ENCODE measurements at regions not wholly inside any gene's neighbourhood (a gene's known extent, or its start where the extent isn't known, plus 50 kb on each side); places are given as distances from the start of the nearest gene placed in this dataset.

GRCh38 chr2:16459606-16460005, 206.0 kb downstream of the CYRIA start:
- Histone ChIP-seq H3K4me1 (ENCODE audit: control insufficient read depth in 2 of 2, insufficient read depth in 2 of 2, low read length in 2 of 2) (no peaks in the 10 kb centered on the region), H3K9me3 (ENCODE audit: control insufficient read depth in 2 of 3, low read length in 3 of 3) (no peaks in the 10 kb centered on the region), H3K36me3 (ENCODE audit: control insufficient read depth in 2 of 3, insufficient read depth in 3 of 3, low read length in 3 of 3) (no peaks in the 10 kb centered on the region), H3K27ac (ENCODE audit: low read depth, low read length) (no peak overlapping the region), H3K27me3 (ENCODE audit: control insufficient read depth in 2 of 2, insufficient read depth in 2 of 2, low read length in 2 of 2) (no peaks in the 10 kb centered on the region), H3K4me3 (ENCODE audit: low read length) (no peak overlapping the region)
- DNase-seq, result no peak
- H3K4me3 Mint-ChIP-seq, result no peak overlapping the region
- H3K4me1 Mint-ChIP-seq, result no peaks in the 10 kb centered on the region
- ChIA-PET POLR2A (no interaction called here), CTCF (no interaction called here)
- H3K27ac Mint-ChIP-seq, result no peak overlapping the region
- ATAC-seq, result no peak
- H3K36me3 Mint-ChIP-seq, result no peaks in the 10 kb centered on the region
- peaks cover 0 to 45% (median 23%) of the 10 kb centered on the region in 5 donors for H3K27me3 Mint-ChIP-seq
- peaks cover 0 to 4% (median 0%) of the 10 kb centered on the region in 11 donors for H3K9me3 Mint-ChIP-seq
- intact Hi-C loops (cut with micrococcal nuclease), result no loop called here

- POLR2A ChIA-PET, result no interaction called here
- Histone ChIP-seq H3K9me3 (ENCODE audit: control insufficient read depth in 2 of 3, low read length in 3 of 3) (no peaks in the 10 kb centered on the region), H3K27me3 (ENCODE audit: control insufficient read depth in 2 of 2, insufficient read depth in 2 of 2, low read length in 2 of 2) (no peaks in the 10 kb centered on the region), H3K27ac (ENCODE audit: low read depth, low read length) (no peak overlapping the region), H3K4me1 (ENCODE audit: control insufficient read depth in 2 of 2, insufficient read depth in 2 of 2, low read length in 2 of 2) (no peaks in the 10 kb centered on the region), H3K4me3 (ENCODE audit: low read length) (no peak overlapping the region), H3K36me3 (ENCODE audit: control insufficient read depth in 2 of 3, insufficient read depth in 3 of 3, low read length in 3 of 3) (no peaks in the 10 kb centered on the region)
- Mint-ChIP-seq H3K27ac (no peak overlapping the region), H3K36me3 (no peaks in the 10 kb centered on the region), H3K9me3 (peaks cover 0 to 4% (median 0%) of the 10 kb centered on the region in 11 donors), H3K27me3 (peaks cover 0 to 11% (median 8%) of the 10 kb centered on the region in 5 donors), H3K4me1 (no peaks in the 10 kb centered on the region), H3K4me3 (no peak overlapping the region)
- ATAC-seq, result no peak
- no peak for DNase-seq
- intact Hi-C loops (cut with micrococcal nuclease), result no loop called here
- CTCF ChIA-PET, result no interaction called here
These were observed 211.0 kb downstream of the CYRIA start for GRCh38 chr2:16454621-16455020.

GRCh38 chr2:16452123-16452522, 213.5 kb downstream of the CYRIA start:
- Histone ChIP-seq H3K36me3 (ENCODE audit: control insufficient read depth in 2 of 3, insufficient read depth in 3 of 3, low read length in 3 of 3) (no peaks in the 10 kb centered on the region), H3K4me3 (ENCODE audit: low read length) (no peak overlapping the region), H3K9me3 (ENCODE audit: control insufficient read depth in 2 of 3, low read length in 3 of 3) (no peaks in the 10 kb centered on the region), H3K27me3 (ENCODE audit: control insufficient read depth in 2 of 2, insufficient read depth in 2 of 2, low read length in 2 of 2) (no peaks in the 10 kb centered on the region), H3K4me1 (ENCODE audit: control insufficient read depth in 2 of 2, insufficient read depth in 2 of 2, low read length in 2 of 2) (no peaks in the 10 kb centered on the region), H3K27ac (ENCODE audit: low read depth, low read length) (no peak overlapping the region)
- POLR2A ChIA-PET, result no interaction called here
- Mint-ChIP-seq H3K4me3 (no peak overlapping the region), H3K27ac (no peak overlapping the region), H3K4me1 (no peaks in the 10 kb centered on the region), H3K27me3 (peaks cover 0 to 6% (median 5%) of the 10 kb centered on the region in 5 donors), H3K36me3 (no peaks in the 10 kb centered on the region), H3K9me3 (peaks cover 0 to 1% (median 0%) of the 10 kb centered on the region in 11 donors)
- intact Hi-C loops (cut with micrococcal nuclease), result no loop called here
- no peak for DNase-seq
- CTCF ChIA-PET, result no interaction called here
- no peak for ATAC-seq

GRCh38 chr2:16446706-16447105, 218.9 kb downstream of the CYRIA start:
- ChIA-PET CTCF (no interaction called here), POLR2A (no interaction called here)
- H3K36me3 ChIP-seq (ENCODE audit: control insufficient read depth in 2 of 3, insufficient read depth in 3 of 3, low read length in 3 of 3), result no peaks in the 10 kb centered on the region
- Mint-ChIP-seq H3K27ac (no peak overlapping the region), H3K4me1 (no peaks in the 10 kb centered on the region), H3K9me3 (peaks cover 0 to 4% (median 0%) of the 10 kb centered on the region in 11 donors), H3K4me3 (no peak overlapping the region), H3K27me3 (peaks cover 0 to 9% (median 6%) of the 10 kb centered on the region in 5 donors), H3K36me3 (no peaks in the 10 kb centered on the region)
- ATAC-seq (no peak), DNase-seq (no peak)
- no peak overlapping the region for H3K4me3 ChIP-seq (ENCODE audit: low read length)
- H3K27ac ChIP-seq (ENCODE audit: low read depth, low read length), result no peak overlapping the region
- intact Hi-C loops (cut with micrococcal nuclease), result no loop called here
- no peaks in the 10 kb centered on the region for H3K9me3 ChIP-seq (ENCODE audit: control insufficient read depth in 2 of 3, low read length in 3 of 3)
- H3K27me3 ChIP-seq (ENCODE audit: control insufficient read depth in 2 of 2, insufficient read depth in 2 of 2, low read length in 2 of 2), result no peaks in the 10 kb centered on the region
- no peaks in the 10 kb centered on the region for H3K4me1 ChIP-seq (ENCODE audit: control insufficient read depth in 2 of 2, insufficient read depth in 2 of 2, low read length in 2 of 2)

GRCh38 chr2:16442971-16443370, 222.7 kb downstream of the CYRIA start:
- CTCF ChIA-PET, result no interaction called here
- no peak overlapping the region for H3K27ac Mint-ChIP-seq
- H3K27ac ChIP-seq (ENCODE audit: low read depth, low read length), result no peak overlapping the region
- POLR2A ChIA-PET, result no interaction called here
- peaks cover 0 to 7% (median 0%) of the 10 kb centered on the region in 11 donors for H3K9me3 Mint-ChIP-seq
- DNase-seq (no peak), ATAC-seq (no peak)
- H3K4me1 Mint-ChIP-seq, result no peaks in the 10 kb centered on the region
- no peaks in the 10 kb centered on the region for H3K9me3 ChIP-seq (ENCODE audit: control insufficient read depth in 2 of 3, low read length in 3 of 3)
- H3K4me3 ChIP-seq (ENCODE audit: low read length), result no peak overlapping the region
- H3K4me3 Mint-ChIP-seq, result no peak overlapping the region
- H3K36me3 ChIP-seq (ENCODE audit: control insufficient read depth in 2 of 3, insufficient read depth in 3 of 3, low read length in 3 of 3), result no peaks in the 10 kb centered on the region
- no peaks in the 10 kb centered on the region for H3K27me3 ChIP-seq (ENCODE audit: control insufficient read depth in 2 of 2, insufficient read depth in 2 of 2, low read length in 2 of 2)
- H3K4me1 ChIP-seq (ENCODE audit: control insufficient read depth in 2 of 2, insufficient read depth in 2 of 2, low read length in 2 of 2), result no peaks in the 10 kb centered on the region
- H3K27me3 Mint-ChIP-seq, result peaks cover 2 to 27% (median 15%) of the 10 kb centered on the region in 5 donors
- intact Hi-C loops (cut with micrococcal nuclease), result no loop called here
- H3K36me3 Mint-ChIP-seq, result no peaks in the 10 kb centered on the region

- Mint-ChIP-seq H3K27me3 (peaks cover 3 to 34% (median 23%) of the 10 kb centered on the region in 5 donors), H3K4me1 (peaks cover 0 to 1% (median 0%) of the 10 kb centered on the region in 7 donors), H3K36me3 (no peaks in the 10 kb centered on the region), H3K9me3 (peaks cover 0 to 7% (median 0%) of the 10 kb centered on the region in 11 donors), H3K4me3 (no peak overlapping the region), H3K27ac (no peak overlapping the region)
- no peak overlapping the region for H3K27ac ChIP-seq (ENCODE audit: low read depth, low read length)
- no peak for ATAC-seq
- H3K4me3 ChIP-seq (ENCODE audit: low read length), result no peak overlapping the region
- H3K27me3 ChIP-seq (ENCODE audit: control insufficient read depth in 2 of 2, insufficient read depth in 2 of 2, low read length in 2 of 2), result no peaks in the 10 kb centered on the region
- DNase-seq, result no peak
- no peaks in the 10 kb centered on the region for H3K4me1 ChIP-seq (ENCODE audit: control insufficient read depth in 2 of 2, insufficient read depth in 2 of 2, low read length in 2 of 2)
- no peaks in the 10 kb centered on the region for H3K9me3 ChIP-seq (ENCODE audit: control insufficient read depth in 2 of 3, low read length in 3 of 3)
- no peaks in the 10 kb centered on the region for H3K36me3 ChIP-seq (ENCODE audit: control insufficient read depth in 2 of 3, insufficient read depth in 3 of 3, low read length in 3 of 3)
- intact Hi-C loops (cut with micrococcal nuclease), result no loop called here
- POLR2A ChIA-PET, result no interaction called here
- CTCF ChIA-PET, result no interaction called here
These were observed 224.2 kb downstream of the CYRIA start for GRCh38 chr2:16441431-16441830.

- POLR2A ChIA-PET, result no interaction called here
- H3K4me1 Mint-ChIP-seq, result peaks cover 0 to 1% (median 0%) of the 10 kb centered on the region in 7 donors
- no peak overlapping the region for H3K4me3 Mint-ChIP-seq
- peaks cover 5 to 34% (median 26%) of the 10 kb centered on the region in 5 donors for H3K27me3 Mint-ChIP-seq
- no peaks in the 10 kb centered on the region for H3K9me3 ChIP-seq (ENCODE audit: control insufficient read depth in 2 of 3, low read length in 3 of 3)
- ATAC-seq, result no peak
- no peak overlapping the region for H3K4me3 ChIP-seq (ENCODE audit: low read length)
- no peak overlapping the region for H3K27ac ChIP-seq (ENCODE audit: low read depth, low read length)
- peaks cover 0 to 7% (median 0%) of the 10 kb centered on the region in 11 donors for H3K9me3 Mint-ChIP-seq
- H3K27ac Mint-ChIP-seq, result no peak overlapping the region
- no peak for DNase-seq
- intact Hi-C loops (cut with micrococcal nuclease), result no loop called here
- no peaks in the 10 kb centered on the region for H3K36me3 Mint-ChIP-seq
- no peaks in the 10 kb centered on the region for H3K4me1 ChIP-seq (ENCODE audit: control insufficient read depth in 2 of 2, insufficient read depth in 2 of 2, low read length in 2 of 2)
- H3K36me3 ChIP-seq (ENCODE audit: control insufficient read depth in 2 of 3, insufficient read depth in 3 of 3, low read length in 3 of 3), result no peaks in the 10 kb centered on the region
- CTCF ChIA-PET, result no interaction called here
- no peaks in the 10 kb centered on the region for H3K27me3 ChIP-seq (ENCODE audit: control insufficient read depth in 2 of 2, insufficient read depth in 2 of 2, low read length in 2 of 2)
These were observed 224.7 kb downstream of the CYRIA start for GRCh38 chr2:16440898-16441297.

Measured in naive thymus-derived CD4-positive, alpha-beta T cell (primary cell).